GM12874 (cell line): ENCODE measurements at regions not wholly inside any gene's neighbourhood (a gene's known extent, or its start where the extent isn't known, plus 50 kb on each side); places are given as distances from the start of the nearest gene placed in this dataset.

Experiments used
- TF ChIP-seq, protein P1 (sequence below): IDR thresholded peaks from 2 replicates; pipeline ENCODE4 v1.5.1; 2011; ENCODE audit warnings: low read depth, mild to moderate bottlenecking, control low read depth, low read length, moderate library complexity; ENCODE audit not compliant: insufficient read depth

GRCh38 chr20:51185861-51186260 lies 163.0 kb upstream of the KCNG1 start:
- TF ChIP-seq, protein P1, sequence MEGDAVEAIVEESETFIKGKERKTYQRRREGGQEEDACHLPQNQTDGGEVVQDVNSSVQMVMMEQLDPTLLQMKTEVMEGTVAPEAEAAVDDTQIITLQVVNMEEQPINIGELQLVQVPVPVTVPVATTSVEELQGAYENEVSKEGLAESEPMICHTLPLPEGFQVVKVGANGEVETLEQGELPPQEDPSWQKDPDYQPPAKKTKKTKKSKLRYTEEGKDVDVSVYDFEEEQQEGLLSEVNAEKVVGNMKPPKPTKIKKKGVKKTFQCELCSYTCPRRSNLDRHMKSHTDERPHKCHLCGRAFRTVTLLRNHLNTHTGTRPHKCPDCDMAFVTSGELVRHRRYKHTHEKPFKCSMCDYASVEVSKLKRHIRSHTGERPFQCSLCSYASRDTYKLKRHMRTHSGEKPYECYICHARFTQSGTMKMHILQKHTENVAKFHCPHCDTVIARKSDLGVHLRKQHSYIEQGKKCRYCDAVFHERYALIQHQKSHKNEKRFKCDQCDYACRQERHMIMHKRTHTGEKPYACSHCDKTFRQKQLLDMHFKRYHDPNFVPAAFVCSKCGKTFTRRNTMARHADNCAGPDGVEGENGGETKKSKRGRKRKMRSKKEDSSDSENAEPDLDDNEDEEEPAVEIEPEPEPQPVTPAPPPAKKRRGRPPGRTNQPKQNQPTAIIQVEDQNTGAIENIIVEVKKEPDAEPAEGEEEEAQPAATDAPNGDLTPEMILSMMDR: no peak

DNA sequence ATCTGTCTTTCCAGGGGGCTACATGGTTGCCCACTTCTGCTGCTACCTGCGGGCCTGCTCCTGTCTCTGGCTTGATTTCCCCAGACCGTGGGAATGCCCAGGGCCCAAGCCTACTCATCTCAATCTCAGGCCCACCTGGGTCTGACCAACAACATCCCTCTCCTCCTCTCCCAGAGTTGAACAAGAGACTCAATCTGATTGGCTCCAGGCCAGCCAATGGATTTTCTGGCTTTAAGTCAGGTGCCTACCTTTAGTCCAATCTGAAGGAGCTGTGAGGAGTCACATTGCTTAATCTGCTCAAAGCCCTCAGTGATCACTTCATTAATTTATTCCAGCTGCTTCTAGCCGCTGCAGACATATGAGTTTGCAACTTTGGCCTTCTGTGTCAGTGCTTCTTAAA lies 162.4 kb upstream of the KCNG1 start:
- TF ChIP-seq, protein P1: no peak

- TF ChIP-seq, protein P1: no peak
Measured at GRCh38 chr20:51184289-51184688, 161.4 kb upstream of the KCNG1 start.

GRCh38 chr20:51183451-51183850 lies 160.5 kb upstream of the KCNG1 start:
- TF ChIP-seq, protein P1: no peak

- TF ChIP-seq, protein P1: no peak
Measured at GRCh38 chr20:51182571-51182970, 159.7 kb upstream of the KCNG1 start.

GRCh38 chr20:51178153-51178552 lies 155.2 kb upstream of the KCNG1 start:
- TF ChIP-seq, protein P1: no peak

- TF ChIP-seq, protein P1: no peak
Measured at GRCh38 chr20:51176876-51177275, 154.0 kb upstream of the KCNG1 start.

GRCh38 chr20:51176446-51176845 lies 153.5 kb upstream of the KCNG1 start:
- TF ChIP-seq, protein P1: no peak
